Ovary (tissue), 7 donors: ENCODE measurements at regions not wholly inside any gene's neighbourhood (a gene's known extent, or its start where the extent isn't known, plus 50 kb on each side); places are given as distances from the start of the nearest gene placed in this dataset.

ENCODE experiments used
- DNase-seq, 5 donors: peaks; one replicate each; pipeline ENCODE4 v3.0.0-alpha.2; 2019 to 2020
- H3K27ac ChIP-seq, 2 donors: fragments of 200-600 bp; one replicate each; pipeline versions ENCODE4 v1.5.1 to v1.8.0; 2019 to 2022
- H3K27me3 ChIP-seq: fragments of 200-600 bp; one replicate; pipeline ENCODE4 v1.8.0; 2022
- H3K36me3 ChIP-seq: fragments of 200-600 bp; sonication (generic); one replicate; pipeline ENCODE4 v1.5.1; 2019
- H3K4me1 ChIP-seq: one replicate; pipeline ENCODE4 v1.8.1; 2013; ENCODE audit warnings: mild to moderate bottlenecking, moderate library complexity; ENCODE audit not compliant: insufficient read depth
- H3K4me3 ChIP-seq: fragments of 200-600 bp; sonication (generic); one replicate; pipeline ENCODE4 v1.5.1; 2017
- H3K9me3 ChIP-seq, 2 donors: fragments of 200-600 bp in 1 of 2; sonication (generic) in 1 of 2; one replicate each; pipeline versions ENCODE4 v1.5.1 to v1.8.1; 2013 to 2019; ENCODE audit warnings: mild to moderate bottlenecking in 1 of 2, moderate library complexity in 1 of 2
- CTCF ChIP-seq, 3 donors: fragments of 450-650 bp in 2 of 3; fragments of 200-600 bp in 1 of 3; IDR thresholded peaks; one replicate each; pipeline versions ENCODE4 v1.5.1 to v1.8.0; 2016 to 2022; ENCODE audit warnings: antibody characterized with exemption in 3 of 3, mild to moderate bottlenecking in 1 of 3
- EP300 ChIP-seq: sonication (generic); formaldehyde crosslinking; IDR thresholded peaks from one replicate; pipeline ENCODE4 v1.6.1; 2017; ENCODE audit warnings: antibody characterized with exemption
- POLR2A ChIP-seq: fragments of 450-650 bp; IDR thresholded peaks from one replicate; pipeline ENCODE4 v1.6.1; 2017; ENCODE audit warnings: antibody characterized with exemption, mild to moderate bottlenecking, moderate library complexity
- WGBS, 3 donors: extraction: QIAGEN DNeasy Blood & Tissue Kit in 1 of 3; methylation state at CpG; one replicate each; pipeline versions ENCODE4 v1.1.5 to v1.1.7; 2013 to 2017; 5-methylcytosine and 5-hydroxymethylcytosine counted together
- intact Hi-C, 4 donors: fragments of 100-400 bp; cut with DNase I; formaldehyde crosslinking; loops; one replicate each; pipeline versions ENCODE4 v1.11.0 to v1.15.1; 2022 to 2023
- donor health status: DM: no; HTN: no; CAD: no; lungs with moderate emphysema.
- donor health status: DM: no; HTN: no; CAD: no.
- donor health status: Bipolar disorder and iron deficiency.
- donor health status: DM: no; HTN: no; CAD: no.
- donor health status: DM: yes; HTN: yes; CAD: no.

GRCh38 chr9:22623236-22623635, 176.6 kb downstream of the DMRTA1 start:
- Histone ChIP-seq H3K9me3 (no peaks in the 10 kb centered on the region), H3K4me3 (no peak overlapping the region), H3K4me1 (peaks cover 2% of the 10 kb centered on the region), H3K27ac (no peak overlapping the region), H3K36me3 (no peaks in the 10 kb centered on the region), H3K27me3 (no peaks in the 10 kb centered on the region)
- WGBS, 3 donors = 5 to 6% (median 5%) methylated on average over 3 of the region's 3 CpGs
- intact Hi-C loops = no loop called here
- no peak for TF ChIP-seq EP300
- no peak for DNase-seq

GRCh38 chr9:22625540-22625939, 178.9 kb downstream of the DMRTA1 start:
- peaks cover 2% of the 10 kb centered on the region for H3K4me1 ChIP-seq
- H3K36me3 ChIP-seq = no peaks in the 10 kb centered on the region
- intact Hi-C loops = no loop called here
- no peak overlapping the region for H3K4me3 ChIP-seq
- H3K27ac ChIP-seq = no peak overlapping the region
- H3K9me3 ChIP-seq = no peaks in the 10 kb centered on the region
- WGBS, 3 donors = 88 to 89% (median 88%) methylated on average over 4 of the region's 4 CpGs
- DNase-seq = no peak
- H3K27me3 ChIP-seq = no peaks in the 10 kb centered on the region
- TF ChIP-seq CTCF (IDR thresholded peaks at IDR 0.05) = no peak

- Histone ChIP-seq H3K27ac (no peak overlapping the region), H3K9me3 (no peaks in the 10 kb centered on the region), H3K27me3 (no peaks in the 10 kb centered on the region), H3K4me3 (no peak overlapping the region), H3K36me3 (no peaks in the 10 kb centered on the region), H3K4me1 (no peaks in the 10 kb centered on the region)
- intact Hi-C loops = no loop called here
- TF ChIP-seq POLR2A (no peak), CTCF (IDR thresholded peaks at IDR 0.05) (no peak), EP300 (no peak)
- DNase-seq = no peak
Measured at GRCh38 chr9:22643541-22643940, 196.9 kb downstream of the DMRTA1 start.

- no peak for DNase-seq
- TF ChIP-seq CTCF (IDR thresholded peaks at IDR 0.05) (no peak), EP300 (no peak), POLR2A (no peak)
- no peaks in the 10 kb centered on the region for H3K27me3 ChIP-seq
- no peaks in the 10 kb centered on the region for H3K9me3 ChIP-seq
- no peak overlapping the region for H3K27ac ChIP-seq
- H3K36me3 ChIP-seq = no peaks in the 10 kb centered on the region
- intact Hi-C loops = no loop called here
- H3K4me1 ChIP-seq = no peaks in the 10 kb centered on the region
- H3K4me3 ChIP-seq = no peak overlapping the region
- WGBS, 3 donors = 33 to 46% (median 45%) methylated on average over 2 of the region's 2 CpGs
Measured at GRCh38 chr9:22645893-22646292, 199.3 kb downstream of the DMRTA1 start.

GRCh38 chr9:22649384-22649783, 202.8 kb downstream of the DMRTA1 start:
- TF ChIP-seq POLR2A (no peak), EP300 (no peak), CTCF (IDR thresholded peaks at IDR 0.05) (no peak)
- Histone ChIP-seq H3K4me1 (no peaks in the 10 kb centered on the region), H3K27me3 (no peaks in the 10 kb centered on the region), H3K4me3 (no peak overlapping the region), H3K36me3 (no peaks in the 10 kb centered on the region), H3K9me3 (no peaks in the 10 kb centered on the region), H3K27ac (no peak overlapping the region)
- DNase-seq = no peak
- intact Hi-C loops = no loop called here
- 8 to 14% (median 9%) methylated on average over 2 of the region's 2 CpGs for WGBS, 3 donors
